K562 (cell line): ENCODE measurements at regions not wholly inside any gene's neighbourhood (a gene's known extent, or its start where the extent isn't known, plus 50 kb on each side); places are given as distances from the start of the nearest gene placed in this dataset.

Experiments
- ATAC-seq: fragments of 200-7000 bp; cut with Tn5 transposase; 3 replicates; pipeline ENCODE4 v1.9.1; 2020; ENCODE audit warnings: moderate library complexity
- BruUV-seq: library from RNA; stranded (reverse); fragments of 400-500 nt; replicated peaks from 2 replicates; lab custom pipeline; 2021; lab: Mats Ljungman, UMichigan
- CTCF ChIA-PET: fragments of 300-600 bp; formaldehyde crosslinking; extraction: SDS; loops from one replicate; lab custom pipeline; 2021; ENCODE audit warnings: low intra/inter-chr PET ratio; lab: Yijun Ruan, JAX
- POLR2A ChIA-PET: fragments of 300-600, 350-650 bp; sonication (Branson Sonifier 250); formaldehyde crosslinking; extraction: SDS; loops from one replicate; lab custom pipeline; 2021; ENCODE audit warnings: antibody characterized with exemption, inconsistent platforms; lab: Yijun Ruan, JAX
- DNase-seq, 4 experiments: peaks; one replicate each; pipeline versions ENCODE4 v3.0.0 to v3.0.0-alpha.2; 2011 to 2018; ENCODE audit warnings: low spot score in 3 of 4, mixed read lengths in 3 of 4; ENCODE audit errors: extremely low read depth in 1 of 4
- FAIRE-seq: peaks from 2 replicates; lab custom pipeline; 2011; peaks lifted over from hg19 to GRCh38; lab: Jason Lieb, UNC
- H2AFZ ChIP-seq: 2 replicates; pipeline ENCODE4 v1.6.0; 2011; ENCODE audit warnings: low read depth, low read length, control low read depth, inconsistent platforms
- H3K27ac ChIP-seq: fragments of 200-600 bp; 3 replicates; pipeline ENCODE4 v1.8.0; 2011; ENCODE audit warnings: low read depth, mild to moderate bottlenecking, control low read depth, inconsistent platforms, low read length, moderate library complexity, mixed read lengths; ENCODE audit errors: extremely low read depth
- H3K27me3 ChIP-seq, 2 experiments: fragments of 300-600 bp in 1 of 2; 2 replicates in 1 of 2; 3 replicates in 1 of 2; pipeline versions ENCODE4 v1.6.0 to v1.8.0; 2011; ENCODE audit warnings: inconsistent platforms in 2 of 2, low read length in 2 of 2, mild to moderate bottlenecking in 1 of 2, mixed read lengths in 1 of 2, moderate library complexity in 1 of 2; ENCODE audit not compliant: control insufficient read depth in 2 of 2, insufficient read depth in 2 of 2
- H3K36me3 ChIP-seq: fragments of 300-600 bp; 3 replicates; pipeline ENCODE4 v1.8.0; 2011; ENCODE audit warnings: mild to moderate bottlenecking, low read length, inconsistent platforms; ENCODE audit not compliant: control insufficient read depth, insufficient read depth
- H3K4me1 ChIP-seq, 2 experiments: fragments of 200-600 bp in 1 of 2; replicated peaks in 1 of 2; 2 replicates in 1 of 2; 3 replicates in 1 of 2; pipeline versions ENCODE4 v1.5.1 to v1.8.0; 2011; ENCODE audit warnings: inconsistent platforms in 2 of 2, low read length in 2 of 2, mild to moderate bottlenecking in 1 of 2, mixed read lengths in 1 of 2, moderate library complexity in 1 of 2; ENCODE audit not compliant: control insufficient read depth in 2 of 2, insufficient read depth in 2 of 2
- H3K4me2 ChIP-seq: 2 replicates; pipeline ENCODE4 v1.6.1; 2011; ENCODE audit warnings: low read length, control low read depth, inconsistent platforms, mixed read lengths; ENCODE audit not compliant: insufficient read depth
- H3K4me3 ChIP-seq: fragments of 200-600 bp; sonication (generic), shearing (Covaris generic); 2 replicates; pipeline ENCODE4 v1.5.1; 2016; ENCODE audit warnings: control low read depth, inconsistent platforms
- H3K79me2 ChIP-seq: fragments of 200-600 bp; 3 replicates; pipeline ENCODE4 v1.8.0; 2011; ENCODE audit warnings: low read length, inconsistent platforms; ENCODE audit not compliant: control insufficient read depth, insufficient read depth
- H3K9ac ChIP-seq, 2 experiments: 2 replicates each; pipeline versions ENCODE4 v1.6.0 to v1.6.1; 2011; ENCODE audit warnings: low read depth in 2 of 2, low read length in 2 of 2, control low read depth in 1 of 2, inconsistent platforms in 1 of 2, mild to moderate bottlenecking in 1 of 2, mixed read lengths in 1 of 2; ENCODE audit not compliant: insufficient read depth in 1 of 2
- H3K9me1 ChIP-seq: one replicate; pipeline ENCODE4 v1.6.0; 2011; ENCODE audit warnings: inconsistent platforms, mild to moderate bottlenecking, low read length, moderate library complexity; ENCODE audit not compliant: control insufficient read depth, insufficient read depth
- H3K9me3 ChIP-seq: replicated peaks from 2 replicates; pipeline ENCODE4 v1.5.1; 2011; ENCODE audit warnings: low read depth, low read length, inconsistent platforms; ENCODE audit not compliant: control insufficient read depth, insufficient read depth
- H4K20me1 ChIP-seq: replicated peaks from 2 replicates; pipeline ENCODE4 v1.6.1; 2011; ENCODE audit warnings: low read length, inconsistent platforms, mixed read lengths; ENCODE audit not compliant: control insufficient read depth, insufficient read depth
- ARNT ChIP-seq, 2 experiments: fragments of 450-650 bp; IDR thresholded peaks; 2 replicates each; pipeline ENCODE4 v1.6.1; 2016; ENCODE audit warnings: mild to moderate bottlenecking in 1 of 2
- BCOR ChIP-seq: fragments of 450-650 bp; IDR thresholded peaks from 2 replicates; pipeline ENCODE4 v1.6.1; 2016
- CBX8 ChIP-seq: fragments of 200-600 bp; sonication (generic); IDR thresholded peaks from 2 replicates; pipeline ENCODE4 v1.6.1; 2012; ENCODE audit warnings: borderline replicate concordance, mixed run types, low read depth, mild to moderate bottlenecking, moderate library complexity, mixed read lengths, low read length, control low read depth, inconsistent platforms; ENCODE audit not compliant: poor library complexity, severe bottlenecking; ENCODE audit errors: extremely low read depth
- MAFF ChIP-seq: IDR thresholded peaks from 2 replicates; pipeline ENCODE4 v1.6.1; 2012; ENCODE audit warnings: low read length, improper control_type of control experiment
- MAFK ChIP-seq: IDR thresholded peaks from 2 replicates; pipeline ENCODE4 v1.6.1; 2011; ENCODE audit warnings: low read length, improper control_type of control experiment
- MLLT1 ChIP-seq, 2 experiments: fragments of 450-650 bp; IDR thresholded peaks; 2 replicates each; pipeline ENCODE4 v1.6.1; 2016
- SP1 ChIP-seq: sonication (generic); formaldehyde crosslinking; IDR thresholded peaks from 2 replicates; pipeline ENCODE4 v1.8.1; 2022; ENCODE audit warnings: mild to moderate bottlenecking, missing genetic modification reagents
- ZNF347 ChIP-seq: fragments of 450-650 bp; formaldehyde crosslinking; IDR thresholded peaks from 2 replicates; pipeline ENCODE4 v1.4.0; 2020; ENCODE audit warnings: low read depth, mild to moderate bottlenecking, moderate library complexity
- ZNF561 ChIP-seq: fragments of 450-650 bp; formaldehyde crosslinking; conservative IDR thresholded peaks from 2 replicates; pipeline ENCODE4 v1.4.0; 2020; ENCODE audit warnings: mild to moderate bottlenecking, moderate library complexity
- WGBS: fragments of 100-300 bp; shearing (Covaris generic); methylation state at CpG from one replicate; pipeline ENCODE4 v1.1.6; 2016; ENCODE audit warnings: low coverage, mixed read lengths; ENCODE audit not compliant: insufficient coverage; ENCODE audit errors: missing lambda C conversion rate; 5-methylcytosine and 5-hydroxymethylcytosine counted together
- in situ Hi-C: fragments of 300-500 bp; cut with MboI; formaldehyde crosslinking; loops from 4 replicates; pipeline ENCODE4 v1.15.0; 2018; ENCODE audit warnings: inconsistent platforms, mixed read lengths
- intact Hi-C: fragments of 100-400 bp; cut with micrococcal nuclease; formaldehyde crosslinking; loops from 2 replicates; pipeline ENCODE4 v1.14.2; 2022
- TF ChIP-seq, protein P1 (sequence below): IDR thresholded peaks from 3 replicates; pipeline ENCODE4 v1.6.1; 2011; ENCODE audit warnings: borderline replicate concordance, mild to moderate bottlenecking, moderate library complexity; ENCODE audit not compliant: insufficient read length; ENCODE audit errors: extremely low read depth

DNA sequence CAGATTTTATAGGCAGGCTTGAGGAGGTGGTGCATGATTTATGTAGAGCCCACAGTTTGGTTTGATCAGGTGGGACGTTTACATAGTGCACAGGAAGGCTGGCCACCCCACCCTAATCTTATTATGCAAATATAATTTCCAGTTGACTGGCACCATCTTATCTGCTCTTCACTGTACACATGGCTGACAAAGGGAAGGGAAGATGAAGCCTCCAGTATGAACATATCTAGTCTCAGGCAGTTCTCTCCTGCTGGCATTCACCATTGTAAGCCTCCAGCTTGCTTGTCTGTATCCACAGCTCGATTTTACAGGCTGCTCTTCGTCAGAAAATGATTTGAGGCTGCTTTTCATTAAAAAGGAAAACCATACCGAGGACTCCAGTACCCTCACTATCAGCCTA, 278.3 kb downstream of the TECRL start (continued):
- TF ChIP-seq CBX8 (no peak), BCOR (no peak), ZNF561 (no peak), ZNF347 (CRISPR knock-in tag) (no peak), ARNT (IDR thresholded peaks at IDR 0.05) (no peak), MLLT1 (IDR thresholded peaks at IDR 0.05) (no peak), SP1 (no peak)

- H4K20me1 ChIP-seq: no peaks in the 10 kb centered on the region
- no peaks in the 10 kb centered on the region; the same call in none of the 2 replicates for H3K9me3 ChIP-seq
- no peaks in the 10 kb centered on the region for H3K27me3 ChIP-seq
- no peak overlapping the region for H3K4me2 ChIP-seq
- ATAC-seq: no peak
- no peaks in the 10 kb centered on the region for H3K36me3 ChIP-seq
- no peak for FAIRE-seq
- 0% methylated on average over 1 of the region's 1 CpG for WGBS
- no peaks in the 10 kb centered on the region for H3K4me1 ChIP-seq
- in situ Hi-C loops (no loop called here), intact Hi-C loops (no loop called here)
- H3K79me2 ChIP-seq: no peaks in the 10 kb centered on the region
- no peak overlapping the region for H3K27ac ChIP-seq
- TF ChIP-seq, protein P1, sequence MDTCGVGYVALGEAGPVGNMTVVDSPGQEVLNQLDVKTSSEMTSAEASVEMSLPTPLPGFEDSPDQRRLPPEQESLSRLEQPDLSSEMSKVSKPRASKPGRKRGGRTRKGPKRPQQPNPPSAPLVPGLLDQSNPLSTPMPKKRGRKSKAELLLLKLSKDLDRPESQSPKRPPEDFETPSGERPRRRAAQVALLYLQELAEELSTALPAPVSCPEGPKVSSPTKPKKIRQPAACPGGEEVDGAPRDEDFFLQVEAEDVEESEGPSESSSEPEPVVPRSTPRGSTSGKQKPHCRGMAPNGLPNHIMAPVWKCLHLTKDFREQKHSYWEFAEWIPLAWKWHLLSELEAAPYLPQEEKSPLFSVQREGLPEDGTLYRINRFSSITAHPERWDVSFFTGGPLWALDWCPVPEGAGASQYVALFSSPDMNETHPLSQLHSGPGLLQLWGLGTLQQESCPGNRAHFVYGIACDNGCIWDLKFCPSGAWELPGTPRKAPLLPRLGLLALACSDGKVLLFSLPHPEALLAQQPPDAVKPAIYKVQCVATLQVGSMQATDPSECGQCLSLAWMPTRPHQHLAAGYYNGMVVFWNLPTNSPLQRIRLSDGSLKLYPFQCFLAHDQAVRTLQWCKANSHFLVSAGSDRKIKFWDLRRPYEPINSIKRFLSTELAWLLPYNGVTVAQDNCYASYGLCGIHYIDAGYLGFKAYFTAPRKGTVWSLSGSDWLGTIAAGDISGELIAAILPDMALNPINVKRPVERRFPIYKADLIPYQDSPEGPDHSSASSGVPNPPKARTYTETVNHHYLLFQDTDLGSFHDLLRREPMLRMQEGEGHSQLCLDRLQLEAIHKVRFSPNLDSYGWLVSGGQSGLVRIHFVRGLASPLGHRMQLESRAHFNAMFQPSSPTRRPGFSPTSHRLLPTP: no peak
- peak; percentile 18; the same call in 1 of the 2 replicates for TF ChIP-seq MAFF
- TF ChIP-seq MAFK: peak; percentile 22; the same call in 1 of the 2 replicates
- H3K9me1 ChIP-seq: no peaks in the 10 kb centered on the region
- no peak overlapping the region for H3K9ac ChIP-seq
- DNase-seq: no peak
- CTCF ChIA-PET: no interaction called here
- POLR2A ChIA-PET: no interaction called here
- BruUV-seq: no TSS peak
- H2AFZ ChIP-seq: no peak overlapping the region
- no peak overlapping the region for H3K4me3 ChIP-seq
Measured at GRCh38 chr4:64125354-64125753, 283.9 kb downstream of the TECRL start.
